ENCODE measurements at regions not wholly inside any gene's neighbourhood (a gene's known extent, or its start where the extent isn't known, plus 50 kb on each side); places are given as distances from the start of the nearest gene placed in this dataset.

DNA sequence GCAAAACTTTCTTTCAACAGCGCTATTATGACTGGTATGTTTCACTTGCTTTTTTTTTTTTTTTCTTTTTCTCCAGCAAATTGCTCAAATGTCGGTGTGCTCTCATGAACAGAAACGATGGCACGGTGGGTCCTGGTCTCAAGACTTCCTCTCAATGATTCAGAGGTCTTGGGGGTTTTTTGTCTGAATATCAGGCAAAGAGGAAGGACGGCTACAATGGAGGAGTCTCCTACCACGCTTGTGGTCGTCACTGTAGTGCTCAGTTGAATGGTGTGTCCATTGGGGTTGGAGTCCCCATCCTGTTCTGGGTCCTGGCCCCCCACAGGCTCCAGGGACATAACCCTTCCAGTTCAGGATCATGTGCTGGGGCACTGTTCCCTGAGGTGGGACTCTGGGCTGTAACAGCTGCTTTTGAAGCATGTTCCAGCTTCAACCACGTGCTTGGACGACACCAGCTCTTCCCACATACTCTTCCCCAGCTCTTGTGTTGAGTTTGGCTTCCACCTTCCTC is 266.7 kb upstream of the KLF6 start:
- H3K4me3 ChIP-seq (ENCODE audit: low read length), result no peak overlapping the region
- TF ChIP-seq, protein P1, sequence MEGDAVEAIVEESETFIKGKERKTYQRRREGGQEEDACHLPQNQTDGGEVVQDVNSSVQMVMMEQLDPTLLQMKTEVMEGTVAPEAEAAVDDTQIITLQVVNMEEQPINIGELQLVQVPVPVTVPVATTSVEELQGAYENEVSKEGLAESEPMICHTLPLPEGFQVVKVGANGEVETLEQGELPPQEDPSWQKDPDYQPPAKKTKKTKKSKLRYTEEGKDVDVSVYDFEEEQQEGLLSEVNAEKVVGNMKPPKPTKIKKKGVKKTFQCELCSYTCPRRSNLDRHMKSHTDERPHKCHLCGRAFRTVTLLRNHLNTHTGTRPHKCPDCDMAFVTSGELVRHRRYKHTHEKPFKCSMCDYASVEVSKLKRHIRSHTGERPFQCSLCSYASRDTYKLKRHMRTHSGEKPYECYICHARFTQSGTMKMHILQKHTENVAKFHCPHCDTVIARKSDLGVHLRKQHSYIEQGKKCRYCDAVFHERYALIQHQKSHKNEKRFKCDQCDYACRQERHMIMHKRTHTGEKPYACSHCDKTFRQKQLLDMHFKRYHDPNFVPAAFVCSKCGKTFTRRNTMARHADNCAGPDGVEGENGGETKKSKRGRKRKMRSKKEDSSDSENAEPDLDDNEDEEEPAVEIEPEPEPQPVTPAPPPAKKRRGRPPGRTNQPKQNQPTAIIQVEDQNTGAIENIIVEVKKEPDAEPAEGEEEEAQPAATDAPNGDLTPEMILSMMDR (IDR thresholded peaks at IDR 0.05; ENCODE audit: insufficient read depth, low read depth, low read length, missing control alignments), result no peak
- no peak for DNase-seq (ENCODE audit: low read depth)

DNA sequence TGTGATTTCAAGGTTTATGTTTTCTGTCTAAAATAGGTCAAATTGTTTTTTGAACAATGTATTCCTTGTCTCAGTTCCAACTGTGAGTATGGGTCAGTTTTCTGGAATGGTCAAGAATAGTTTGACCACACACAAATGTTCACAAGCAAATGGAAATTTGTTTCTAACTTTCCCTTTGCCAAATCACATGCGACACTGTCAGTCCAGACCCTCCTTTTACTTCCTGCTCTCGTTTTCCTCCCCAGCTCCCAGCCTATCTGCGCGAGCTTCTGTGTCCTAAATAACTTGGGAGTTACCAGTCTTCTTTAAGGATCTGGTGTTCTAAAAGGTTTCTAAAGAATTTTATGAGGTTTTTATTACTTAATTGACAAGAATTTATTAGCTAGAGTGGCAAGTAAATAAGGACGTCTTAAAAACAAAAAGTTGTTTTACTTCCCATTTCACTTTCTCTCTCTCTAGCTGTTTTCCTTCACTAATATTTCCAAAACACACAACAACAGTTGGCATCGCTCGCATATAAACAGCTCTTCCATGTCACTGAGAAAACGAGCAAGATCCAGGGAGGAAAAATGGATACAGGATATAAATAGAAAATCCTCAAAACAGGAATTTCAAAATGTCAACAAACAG is 266.1 kb upstream of the KLF6 start:
- no peak for DNase-seq (ENCODE audit: low read depth)
- TF ChIP-seq, protein P1 (IDR thresholded peaks at IDR 0.05; ENCODE audit: insufficient read depth, low read depth, low read length, missing control alignments), result no peak
- H3K4me3 ChIP-seq (ENCODE audit: low read length), result no peak overlapping the region

DNA sequence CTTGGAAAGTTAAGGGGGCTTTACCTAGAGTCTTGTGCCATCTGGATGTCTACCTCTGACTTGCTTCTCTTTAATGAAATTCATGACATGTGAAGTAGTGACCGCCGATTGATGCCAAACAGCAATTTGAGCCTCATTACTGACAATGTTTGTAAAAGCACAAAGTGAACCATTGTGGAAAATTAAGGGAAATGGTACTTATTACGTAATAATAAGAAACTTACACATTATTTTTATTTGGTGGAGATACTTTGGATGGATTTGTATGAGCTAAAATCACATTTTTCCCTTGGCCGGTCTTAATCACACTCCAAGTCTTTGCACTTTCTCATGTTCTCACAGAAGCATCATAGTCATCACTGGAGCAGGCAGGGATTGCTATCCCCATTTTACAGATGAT is 265.1 kb upstream of the KLF6 start:
- DNase-seq (ENCODE audit: low read depth), result no peak
- H3K4me3 ChIP-seq (ENCODE audit: low read length), result no peak overlapping the region
- TF ChIP-seq, protein P1 (IDR thresholded peaks at IDR 0.05; ENCODE audit: insufficient read depth, low read depth, low read length, missing control alignments), result no peak

DNA sequence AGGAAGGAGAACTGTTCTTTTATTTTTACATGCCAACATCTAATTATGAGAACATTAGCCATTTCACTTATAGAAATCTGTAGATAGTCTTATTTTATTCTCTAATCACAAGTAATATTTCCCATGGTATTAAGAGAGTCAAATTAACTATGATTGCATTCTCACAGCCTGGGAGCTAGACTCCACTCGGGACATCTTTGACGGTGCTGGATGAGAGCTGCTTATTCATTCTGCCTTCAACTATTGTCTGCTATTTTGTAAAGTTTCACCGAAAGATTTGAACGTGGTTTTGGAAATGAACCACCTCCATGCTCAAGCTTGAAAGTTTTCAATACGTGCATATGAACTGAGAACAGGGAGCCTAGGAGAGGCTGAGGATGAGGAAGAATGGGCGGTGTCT is 264.3 kb upstream of the KLF6 start:
- no peak for DNase-seq (ENCODE audit: low read depth)
- TF ChIP-seq, protein P1 (IDR thresholded peaks at IDR 0.05; ENCODE audit: insufficient read depth, low read depth, low read length, missing control alignments), result no peak
- no peak overlapping the region for H3K4me3 ChIP-seq (ENCODE audit: low read length)

DNA sequence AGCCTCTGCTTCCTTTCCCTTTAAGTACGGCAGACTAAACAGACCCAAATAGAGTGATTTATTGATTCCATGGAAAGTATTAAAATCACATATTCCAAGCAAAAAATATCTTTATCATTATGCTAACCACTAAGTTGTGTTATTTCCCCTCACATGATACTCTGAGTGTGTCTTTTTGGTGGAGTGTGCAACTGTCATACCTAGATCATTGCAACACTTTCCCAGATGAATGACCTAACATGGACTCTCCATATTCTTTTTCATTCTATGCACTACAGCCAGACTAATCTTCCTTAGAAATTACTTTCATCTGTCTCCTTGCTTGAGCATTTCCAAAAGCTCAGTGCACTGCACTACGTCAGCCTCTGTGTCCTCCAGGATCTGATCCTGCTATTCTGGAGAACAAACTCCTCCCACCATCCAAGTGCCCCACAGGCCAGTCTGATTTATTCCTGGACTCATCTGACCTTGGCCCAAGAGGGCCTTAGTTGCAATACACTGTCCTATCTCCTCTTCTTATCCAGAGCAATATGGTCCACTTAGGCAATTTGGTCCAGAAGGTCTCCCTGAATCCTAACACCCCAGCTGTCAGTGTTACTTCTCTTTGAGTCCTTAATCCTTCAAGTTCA is 263.3 kb upstream of the KLF6 start:
- TF ChIP-seq, protein P1 (IDR thresholded peaks at IDR 0.05; ENCODE audit: insufficient read depth, low read depth, low read length, missing control alignments), result no peak
- H3K4me3 ChIP-seq (ENCODE audit: low read length), result no peak overlapping the region
- DNase-seq (ENCODE audit: low read depth), result no peak

DNA sequence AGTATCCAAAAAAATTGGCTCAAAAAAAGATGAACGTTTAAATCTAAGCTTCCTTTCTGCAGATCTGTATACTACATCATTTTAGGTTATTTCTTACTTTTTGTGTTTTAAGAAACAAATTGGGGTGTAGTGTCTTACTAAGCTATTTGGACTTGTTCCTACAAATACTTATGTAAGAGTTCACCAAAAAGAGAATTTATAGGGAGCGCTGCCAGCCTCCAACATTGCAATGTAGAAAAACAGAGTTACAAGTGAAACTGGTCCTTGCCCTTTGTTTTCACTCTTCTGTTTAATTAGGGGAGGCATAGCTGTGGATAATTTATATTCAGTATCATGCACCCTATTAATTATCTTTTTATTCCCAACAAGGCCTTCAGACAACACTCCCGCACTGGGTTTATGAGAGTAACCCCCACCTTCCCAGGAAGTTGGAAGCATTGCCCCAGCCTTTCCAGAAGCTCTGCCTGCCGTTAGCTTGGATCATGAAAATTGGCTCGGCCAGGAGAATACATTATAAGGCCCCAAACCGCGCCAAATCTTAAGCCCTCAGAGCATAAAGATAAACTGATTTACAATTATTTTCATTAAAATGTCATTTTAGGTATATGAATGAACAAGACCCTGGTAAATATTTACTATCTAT is 261.8 kb upstream of the KLF6 start:
- H3K4me3 ChIP-seq (ENCODE audit: low read length), result no peak overlapping the region
- DNase-seq (ENCODE audit: low read depth), result no peak
- TF ChIP-seq, protein P1 (IDR thresholded peaks at IDR 0.05; ENCODE audit: insufficient read depth, low read depth, low read length, missing control alignments), result no peak
